Muscle layer of colon (tissue), 2 donors: ENCODE measurements at regions not wholly inside any gene's neighbourhood (a gene's known extent, or its start where the extent isn't known, plus 50 kb on each side); places are given as distances from the start of the nearest gene placed in this dataset.
"Not testable (repeated sequence)": the region's sequence is repeated elsewhere in the genome, so short reads cannot be mapped to it uniquely, and the experiment has no call there.

Source experiments
- H3K27ac ChIP-seq: one replicate; pipeline ENCODE4 v1.7.0; 2013; ENCODE audit warnings: low read depth, mild to moderate bottlenecking, low read length, moderate library complexity
- H3K27me3 ChIP-seq, 2 donors: one replicate each; pipeline ENCODE4 v1.7.0; 2013; ENCODE audit warnings: low read length in 2 of 2, mild to moderate bottlenecking in 2 of 2; ENCODE audit not compliant: insufficient read depth in 2 of 2, control insufficient read depth in 1 of 2
- H3K36me3 ChIP-seq: one replicate; pipeline ENCODE4 v1.7.0; 2013; ENCODE audit warnings: mild to moderate bottlenecking, low read length; ENCODE audit not compliant: insufficient read depth
- H3K4me1 ChIP-seq: one replicate; pipeline ENCODE4 v1.7.0; 2013; ENCODE audit warnings: mild to moderate bottlenecking, low read length; ENCODE audit not compliant: insufficient read depth
- H3K4me3 ChIP-seq, 2 donors: one replicate each; pipeline ENCODE4 v1.7.0; 2013; ENCODE audit warnings: low read length in 2 of 2, low read depth in 1 of 2, mild to moderate bottlenecking in 1 of 2, moderate library complexity in 1 of 2
- H3K9ac ChIP-seq: one replicate; pipeline ENCODE4 v1.7.0; 2013; ENCODE audit warnings: low read length
- H3K9me3 ChIP-seq: one replicate; pipeline ENCODE4 v1.7.0; 2013; ENCODE audit warnings: mild to moderate bottlenecking, low read length
- donor health status: abdominal sarcoma.
- donor health status: Adenocarcinoma of cecum.

DNA sequence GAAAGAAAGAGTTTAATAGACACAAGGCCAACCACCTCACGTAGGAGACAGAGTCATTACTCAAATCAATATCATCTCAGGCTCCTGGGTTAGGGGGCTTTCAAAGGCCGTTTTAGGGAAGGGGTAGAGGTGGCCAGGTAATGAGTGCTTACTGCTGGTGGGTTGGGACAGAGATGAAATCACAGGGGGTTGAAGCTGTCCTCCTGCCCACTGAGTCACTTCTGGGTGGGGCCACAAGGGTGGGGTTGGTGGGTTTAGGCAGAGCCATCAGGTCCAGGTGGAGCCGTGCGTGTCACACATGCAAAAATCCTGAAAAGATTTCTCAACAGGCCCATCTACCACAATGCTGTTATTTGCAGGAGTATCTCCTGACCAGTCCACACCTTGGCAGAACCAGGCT is 167.0 kb upstream of the EXOC2 start:
- H3K9me3 ChIP-seq: no peaks in the 10 kb centered on the region
- no peak overlapping the region for H3K27ac ChIP-seq
- peaks cover 0 to 4% of the 10 kb centered on the region in 2 donors for H3K27me3 ChIP-seq
- H3K36me3 ChIP-seq: no peaks in the 10 kb centered on the region
- no peak overlapping the region for H3K9ac ChIP-seq
- no peak overlapping the region for H3K4me3 ChIP-seq
- H3K4me1 ChIP-seq: no peaks in the 10 kb centered on the region

DNA sequence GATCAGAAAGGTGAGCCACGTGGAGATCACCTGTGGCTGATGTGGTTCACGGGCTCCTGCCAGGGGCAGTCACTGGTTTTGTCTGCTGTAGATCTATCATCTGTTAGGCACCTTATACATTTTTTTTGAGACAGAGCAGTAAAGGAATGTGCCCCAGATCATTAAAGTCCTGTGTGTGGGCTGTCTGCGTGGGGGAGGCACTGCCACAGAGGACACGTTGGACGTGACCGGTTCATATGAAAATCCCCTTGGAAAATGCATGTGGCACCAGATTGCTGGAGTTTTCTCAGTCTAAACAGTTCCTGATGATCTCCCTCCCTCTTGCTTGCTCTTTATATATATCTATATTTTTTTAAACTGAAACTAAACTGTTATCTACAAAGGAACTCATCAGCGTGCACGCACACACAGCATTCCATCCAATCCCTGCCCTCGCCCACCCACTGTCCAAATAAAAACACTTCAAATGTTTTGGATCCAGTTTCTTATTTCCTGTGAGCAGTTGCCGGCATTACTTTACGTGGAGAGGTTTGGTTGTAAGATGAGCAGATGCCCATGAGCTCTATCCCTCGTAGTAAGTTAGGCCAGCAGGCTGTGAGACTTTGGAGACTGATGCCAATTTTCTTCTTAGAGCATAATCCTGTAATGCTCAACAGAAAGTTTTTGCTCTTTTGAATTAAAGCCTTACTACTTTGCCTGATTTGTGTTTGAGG is 161.6 kb upstream of the EXOC2 start:
- Histone ChIP-seq H3K4me1 (no peaks in the 10 kb centered on the region), H3K9me3 (no peaks in the 10 kb centered on the region), H3K36me3 (no peaks in the 10 kb centered on the region), H3K4me3 (no peak overlapping the region), H3K27ac (no peak overlapping the region), H3K9ac (no peak overlapping the region), H3K27me3 (no peaks in the 10 kb centered on the region)

DNA sequence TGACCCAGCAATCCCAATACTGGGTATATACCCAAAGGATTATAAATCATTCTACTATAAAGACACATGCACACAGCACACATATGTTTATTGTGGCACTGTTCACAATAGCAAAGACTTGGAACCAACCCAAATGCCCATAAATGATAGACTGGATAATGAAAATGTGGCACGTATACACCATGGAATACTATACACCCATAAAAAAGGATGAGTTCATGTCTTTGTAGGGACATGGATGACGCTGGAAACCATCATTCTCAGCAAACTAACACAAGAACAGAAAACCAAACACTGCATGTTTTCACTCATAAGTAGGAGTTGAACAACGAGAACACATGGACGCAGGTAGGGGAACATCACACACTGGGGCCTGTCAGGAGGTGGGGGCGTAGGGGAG is 159.3 kb upstream of the EXOC2 start:
- H3K27me3 ChIP-seq, H3K4me1 ChIP-seq, H3K36me3 ChIP-seq, H3K9ac ChIP-seq, H3K9me3 ChIP-seq, H3K27ac ChIP-seq, H3K4me3 ChIP-seq: not testable (repeated sequence)

DNA sequence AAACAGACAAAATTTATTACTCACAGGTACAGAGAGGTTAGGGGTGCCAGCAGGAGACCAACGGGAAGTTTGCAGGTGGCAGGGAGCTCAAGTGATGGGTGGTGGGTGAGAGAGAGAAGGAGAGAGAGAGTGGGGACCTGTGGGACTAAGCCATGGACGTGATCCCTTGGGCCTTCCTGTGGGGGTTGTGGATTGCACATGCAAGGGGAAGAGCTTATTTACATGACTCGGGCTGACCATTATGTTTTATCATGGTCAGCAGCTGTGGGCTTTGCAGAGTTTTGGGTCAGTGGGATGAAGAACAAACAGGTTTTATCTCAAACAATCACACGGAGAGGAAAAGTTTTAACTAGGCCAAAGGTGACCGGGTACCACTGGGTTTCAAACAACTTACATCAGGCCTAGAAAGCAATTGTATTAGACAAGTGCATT is 156.2 kb upstream of the EXOC2 start:
- H3K27me3 ChIP-seq: no peaks in the 10 kb centered on the region
- no peaks in the 10 kb centered on the region for H3K36me3 ChIP-seq
- no peak overlapping the region for H3K9ac ChIP-seq
- H3K4me3 ChIP-seq: no peak overlapping the region
- H3K4me1 ChIP-seq: no peaks in the 10 kb centered on the region
- no peak overlapping the region for H3K27ac ChIP-seq
- H3K9me3 ChIP-seq: no peaks in the 10 kb centered on the region

DNA sequence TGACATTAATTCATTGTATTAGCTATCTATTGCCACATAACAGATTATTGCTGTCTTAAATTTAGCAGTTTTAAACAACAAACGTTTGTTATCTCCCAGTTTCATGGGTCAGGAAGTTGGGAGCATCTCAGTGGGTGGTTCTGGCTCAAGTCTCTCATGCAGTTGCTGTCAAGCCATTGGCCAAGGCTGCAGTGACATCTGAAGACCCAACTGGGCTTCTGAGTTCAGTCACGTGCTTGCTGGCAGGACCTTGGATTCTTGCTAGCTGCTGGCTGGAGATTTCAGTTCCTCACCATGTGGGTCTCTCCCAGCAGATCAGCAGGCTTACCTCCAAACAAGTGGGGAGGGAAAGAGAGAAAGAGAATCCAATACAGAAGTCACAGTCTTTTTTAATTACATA is 152.6 kb upstream of the EXOC2 start:
- no peaks in the 10 kb centered on the region for H3K27me3 ChIP-seq
- H3K9ac ChIP-seq: no peak overlapping the region
- H3K4me3 ChIP-seq: no peak overlapping the region

DNA sequence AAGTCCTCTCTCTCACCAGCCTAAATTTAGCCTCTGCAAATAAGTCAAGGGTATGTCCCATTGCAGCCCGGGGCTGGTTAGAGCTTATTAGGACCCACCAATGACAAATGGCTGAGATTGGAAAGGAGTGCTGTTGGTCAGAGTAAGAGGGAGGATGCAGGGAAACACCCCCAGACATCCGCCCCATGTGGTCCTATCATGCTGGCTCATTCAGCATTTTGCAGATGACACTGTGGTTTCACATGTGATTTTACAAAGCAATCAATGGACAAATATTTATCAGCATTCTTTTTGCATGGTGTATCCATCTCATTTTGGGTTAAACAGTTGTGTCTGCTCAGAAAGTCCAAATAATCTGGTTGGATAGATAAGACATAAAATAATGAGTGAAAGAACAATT is 152.2 kb upstream of the EXOC2 start:
- Histone ChIP-seq H3K9ac (no peak overlapping the region), H3K27ac (no peak overlapping the region), H3K9me3 (no peaks in the 10 kb centered on the region), H3K4me1 (no peaks in the 10 kb centered on the region), H3K4me3 (no peak overlapping the region), H3K36me3 (no peaks in the 10 kb centered on the region), H3K27me3 (no peaks in the 10 kb centered on the region)

More for the DNA sequence above, 152.6 kb upstream of the EXOC2 start:
- no peaks in the 10 kb centered on the region for H3K4me1 ChIP-seq
- no peaks in the 10 kb centered on the region for H3K36me3 ChIP-seq
- no peak overlapping the region for H3K27ac ChIP-seq
- H3K9me3 ChIP-seq: no peaks in the 10 kb centered on the region

DNA sequence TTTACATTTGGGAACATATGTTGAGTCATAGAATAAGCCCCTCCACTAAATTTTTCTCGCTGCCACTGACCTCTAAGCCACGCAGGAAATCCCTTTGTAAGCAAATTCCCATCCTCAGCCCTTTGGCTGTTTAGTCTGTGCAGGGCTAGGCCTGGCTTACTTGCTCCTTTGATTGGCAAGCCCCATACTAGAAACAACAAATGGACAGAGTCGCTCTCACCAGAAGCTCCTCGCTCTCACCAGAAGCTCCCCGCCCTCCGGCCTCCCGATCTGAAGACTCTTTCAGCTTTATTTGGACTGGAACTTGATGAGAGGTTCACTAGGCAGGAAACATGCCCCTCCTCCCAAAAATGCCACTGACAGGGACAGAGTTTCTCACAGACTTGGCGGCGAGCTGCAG is 149.2 kb upstream of the EXOC2 start:
- Histone ChIP-seq H3K4me1 (no peaks in the 10 kb centered on the region), H3K27me3 (no peaks in the 10 kb centered on the region), H3K4me3 (no peak overlapping the region), H3K36me3 (no peaks in the 10 kb centered on the region), H3K9ac (no peak overlapping the region), H3K9me3 (no peaks in the 10 kb centered on the region), H3K27ac (no peak overlapping the region)

DNA sequence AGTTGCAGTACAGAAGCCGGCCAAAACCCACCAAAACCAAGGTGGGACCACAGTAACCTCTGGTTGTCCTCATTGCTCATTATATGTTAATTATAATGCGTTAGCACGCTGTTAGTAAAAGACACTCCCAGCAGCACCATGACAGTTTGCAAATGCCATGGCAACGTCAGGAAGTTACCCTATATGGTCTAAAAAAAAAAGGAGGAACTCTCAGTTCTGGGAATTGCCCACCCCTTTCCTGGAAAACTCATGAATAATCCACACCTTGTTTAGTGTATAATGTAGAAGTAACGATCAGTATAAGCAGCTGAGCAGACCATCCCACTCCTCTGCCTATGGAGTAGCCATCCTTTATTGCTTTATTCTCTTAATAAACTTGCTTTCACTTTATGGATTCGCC is 148.6 kb upstream of the EXOC2 start:
- Histone ChIP-seq H3K27ac (no peak overlapping the region), H3K27me3 (no peaks in the 10 kb centered on the region), H3K4me1 (no peaks in the 10 kb centered on the region), H3K9me3 (no peaks in the 10 kb centered on the region), H3K9ac (no peak overlapping the region), H3K36me3 (no peaks in the 10 kb centered on the region), H3K4me3 (no peak overlapping the region)

DNA sequence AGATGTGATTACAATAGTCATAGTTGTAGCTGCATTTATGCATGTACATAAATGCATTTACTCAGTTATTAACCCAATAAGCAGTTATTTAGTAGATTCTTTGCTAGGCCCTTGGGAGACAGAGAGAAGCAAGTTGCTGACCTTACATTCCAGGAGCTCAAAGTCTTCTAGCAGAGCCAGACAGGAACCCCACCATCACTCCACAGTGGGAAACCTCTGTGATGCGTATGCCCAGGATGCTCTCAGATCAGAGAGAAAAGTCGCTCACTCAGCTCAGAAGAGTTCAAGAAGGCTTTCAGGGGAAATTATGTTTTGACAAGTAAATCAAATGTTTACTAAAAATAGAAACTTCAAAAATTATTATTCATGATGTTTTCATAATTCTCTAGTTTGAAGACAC is 146.3 kb upstream of the EXOC2 start:
- no peaks in the 10 kb centered on the region for H3K4me1 ChIP-seq
- no peak overlapping the region for H3K9ac ChIP-seq
- H3K4me3 ChIP-seq: no peak overlapping the region
- no peaks in the 10 kb centered on the region for H3K9me3 ChIP-seq
- H3K27ac ChIP-seq: no peak overlapping the region
- H3K36me3 ChIP-seq: no peaks in the 10 kb centered on the region
- H3K27me3 ChIP-seq: no peaks in the 10 kb centered on the region

DNA sequence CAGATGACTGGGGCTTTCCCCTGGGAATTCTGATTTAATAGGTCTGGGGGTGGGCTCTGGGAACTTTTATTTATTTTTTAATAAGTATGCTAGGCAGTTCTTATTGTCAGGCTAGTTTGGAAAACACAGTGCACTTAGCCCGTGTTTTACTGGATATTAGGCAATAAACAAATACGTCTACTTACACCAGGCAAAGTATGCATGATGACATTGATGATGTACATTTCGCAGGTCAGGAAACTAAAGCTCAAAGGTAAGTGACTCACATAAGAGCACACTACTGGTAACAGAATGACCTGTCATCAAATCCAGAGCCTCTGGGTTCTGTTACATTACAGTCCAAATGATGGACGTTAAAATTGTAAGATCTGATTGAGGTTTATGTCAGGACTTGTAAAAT is 144.4 kb upstream of the EXOC2 start:
- Histone ChIP-seq H3K4me3 (no peak overlapping the region), H3K27me3 (no peaks in the 10 kb centered on the region), H3K36me3 (no peaks in the 10 kb centered on the region), H3K4me1 (no peaks in the 10 kb centered on the region), H3K9ac (no peak overlapping the region), H3K27ac (no peak overlapping the region), H3K9me3 (no peaks in the 10 kb centered on the region)

DNA sequence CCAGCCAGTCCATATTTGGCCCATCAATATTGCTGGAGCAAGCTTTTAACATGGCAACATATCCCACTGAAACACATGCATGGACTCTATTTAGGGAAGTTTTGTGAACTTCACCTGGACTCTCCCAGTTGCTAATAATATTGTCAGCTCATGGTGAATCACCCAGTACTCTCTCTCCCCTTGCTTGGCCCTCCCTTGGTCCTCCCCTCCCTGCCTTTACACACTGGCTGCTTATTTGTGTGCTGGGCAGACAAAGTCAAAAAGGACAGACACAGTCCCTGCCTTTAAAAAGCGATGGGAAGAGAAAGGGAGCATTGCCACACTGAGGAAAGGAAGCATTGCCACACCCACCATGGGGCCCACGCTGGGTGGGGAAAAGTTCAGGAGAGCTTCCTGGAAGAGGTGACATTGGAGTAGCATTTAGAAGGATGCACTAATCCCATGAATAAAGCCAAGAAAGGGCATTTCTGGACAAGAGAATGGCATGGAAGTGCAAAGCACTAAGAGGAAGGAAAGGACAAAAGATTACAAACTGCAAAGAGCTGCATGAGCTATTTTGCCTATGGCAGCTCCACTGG is 143.4 kb upstream of the EXOC2 start:
- H3K27ac ChIP-seq: no peak overlapping the region
- H3K27me3 ChIP-seq: no peaks in the 10 kb centered on the region
- H3K9ac ChIP-seq: no peak overlapping the region

DNA sequence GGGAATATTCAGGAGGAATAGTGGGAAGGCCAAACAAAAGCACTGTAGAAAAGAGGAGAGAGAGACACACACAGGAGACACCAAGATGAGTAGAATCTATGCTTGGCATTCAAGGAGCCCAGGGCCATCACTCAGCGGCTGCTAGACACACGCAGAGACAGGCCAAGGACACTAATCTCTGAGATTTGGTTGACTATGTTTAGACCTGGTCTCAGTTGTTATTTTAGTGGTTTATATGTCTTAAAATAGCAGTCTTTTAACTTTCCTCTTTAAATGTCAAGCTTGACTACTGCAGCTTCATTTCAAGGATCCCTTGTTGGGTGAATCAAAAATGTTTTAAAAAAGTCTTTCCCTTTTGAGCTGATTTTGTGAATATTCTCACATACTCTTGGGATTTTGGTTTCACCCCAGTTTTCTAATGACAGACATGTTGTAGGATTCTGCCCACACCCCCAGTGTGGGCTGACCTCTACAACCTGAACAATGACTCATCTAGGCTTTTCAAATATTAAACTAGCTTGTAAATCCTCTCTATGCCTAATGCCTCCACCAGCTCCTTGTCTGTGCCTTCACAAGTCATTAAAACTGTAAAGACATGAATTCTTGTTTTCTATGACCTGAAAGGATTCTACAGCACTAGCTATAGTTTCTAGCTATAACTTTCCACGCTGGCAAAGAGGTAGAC is 142.7 kb upstream of the EXOC2 start:
- H3K27ac ChIP-seq: no peak overlapping the region
- H3K9me3 ChIP-seq: no peaks in the 10 kb centered on the region
- no peaks in the 10 kb centered on the region for H3K36me3 ChIP-seq
- H3K9ac ChIP-seq: no peak overlapping the region
- no peak overlapping the region for H3K4me3 ChIP-seq
- H3K27me3 ChIP-seq: no peaks in the 10 kb centered on the region
- H3K4me1 ChIP-seq: no peaks in the 10 kb centered on the region

More for the DNA sequence above, 143.4 kb upstream of the EXOC2 start:
- no peaks in the 10 kb centered on the region for H3K9me3 ChIP-seq
- H3K36me3 ChIP-seq: no peaks in the 10 kb centered on the region
- no peaks in the 10 kb centered on the region for H3K4me1 ChIP-seq
- no peak overlapping the region for H3K4me3 ChIP-seq
